Ishikawa (cell line): ENCODE measurements at regions not wholly inside any gene's neighbourhood (a gene's known extent, or its start where the extent isn't known, plus 50 kb on each side); places are given as distances from the start of the nearest gene placed in this dataset.

Source experiments
- CEBPB ChIP-seq: IDR thresholded peaks from 2 replicates; pipeline ENCODE4 v1.6.1; 2012
- CREB1 ChIP-seq: IDR thresholded peaks from 2 replicates; pipeline ENCODE4 v1.6.1; 2012; ENCODE audit warnings: low read depth
- EGR1 ChIP-seq: IDR thresholded peaks from 2 replicates; pipeline ENCODE4 v1.6.1; 2012
- EP300 ChIP-seq: IDR thresholded peaks from 2 replicates; pipeline ENCODE4 v1.6.1; 2012; ENCODE audit warnings: borderline replicate concordance
- FOXM1 ChIP-seq: IDR thresholded peaks from 2 replicates; pipeline ENCODE4 v1.6.1; 2012; ENCODE audit warnings: low read depth, borderline replicate concordance
- NFIC ChIP-seq: IDR thresholded peaks from 2 replicates; pipeline ENCODE4 v1.6.1; 2012
- RAD21 ChIP-seq: IDR thresholded peaks from 2 replicates; pipeline ENCODE4 v1.6.1; 2012; ENCODE audit warnings: low read depth
- TAF1 ChIP-seq: IDR thresholded peaks from 2 replicates; pipeline ENCODE4 v1.6.1; 2012; ENCODE audit warnings: low read depth, mild to moderate bottlenecking
- TCF12 ChIP-seq: IDR thresholded peaks from 2 replicates; pipeline ENCODE4 v1.6.1; 2012; ENCODE audit warnings: low read depth
- TEAD4 ChIP-seq: IDR thresholded peaks from 2 replicates; pipeline ENCODE4 v1.6.1; 2012
- YY1 ChIP-seq: IDR thresholded peaks from 2 replicates; pipeline ENCODE4 v1.6.1; 2012; ENCODE audit warnings: low read depth
- ZBTB7A ChIP-seq: IDR thresholded peaks from 2 replicates; pipeline ENCODE4 v1.6.1; 2012; ENCODE audit warnings: low read depth
- TF ChIP-seq, protein P1 (sequence below): IDR thresholded peaks from 2 replicates; pipeline ENCODE4 v1.6.1; 2012
- TF ChIP-seq, protein P2 (sequence below): IDR thresholded peaks from 2 replicates; pipeline ENCODE4 v1.6.1; 2012; ENCODE audit warnings: low read depth, mild to moderate bottlenecking
- TF ChIP-seq, protein P3 (sequence below): IDR thresholded peaks from 2 replicates; pipeline ENCODE4 v1.6.1; 2012

DNA sequence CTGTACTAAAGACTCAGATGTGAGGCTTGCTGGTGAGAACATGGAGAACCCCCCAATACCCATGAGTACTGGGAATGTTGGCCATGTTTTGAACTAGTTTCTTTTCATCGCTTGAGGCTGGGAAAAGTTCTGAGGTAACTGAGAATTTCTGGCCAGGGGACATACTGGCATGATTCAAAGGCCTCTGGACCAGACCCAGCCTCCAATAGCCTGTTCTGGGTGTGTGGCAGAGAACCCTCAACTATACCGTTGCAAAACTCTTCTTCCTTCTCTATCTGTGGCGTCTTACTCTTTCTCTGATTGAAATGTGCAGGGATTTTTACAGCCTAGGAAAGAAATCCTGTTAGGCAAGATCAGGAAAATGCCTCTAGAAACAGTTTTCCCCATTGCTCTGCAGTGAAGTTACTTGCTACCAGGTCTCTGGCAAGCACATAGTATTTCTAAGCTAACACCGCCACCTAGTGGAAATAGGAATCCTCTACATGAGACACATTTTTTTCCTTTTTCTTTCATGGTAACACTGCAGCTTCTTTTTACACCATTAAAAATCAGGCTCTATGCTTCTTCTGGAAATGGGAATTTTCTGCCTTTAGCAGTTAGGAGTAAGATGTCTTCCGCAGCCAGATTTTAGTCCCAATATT is 170.7 kb upstream of the ZCCHC13 start:
- TF ChIP-seq RAD21 (peak; percentile 74), NFIC (no peak)

DNA sequence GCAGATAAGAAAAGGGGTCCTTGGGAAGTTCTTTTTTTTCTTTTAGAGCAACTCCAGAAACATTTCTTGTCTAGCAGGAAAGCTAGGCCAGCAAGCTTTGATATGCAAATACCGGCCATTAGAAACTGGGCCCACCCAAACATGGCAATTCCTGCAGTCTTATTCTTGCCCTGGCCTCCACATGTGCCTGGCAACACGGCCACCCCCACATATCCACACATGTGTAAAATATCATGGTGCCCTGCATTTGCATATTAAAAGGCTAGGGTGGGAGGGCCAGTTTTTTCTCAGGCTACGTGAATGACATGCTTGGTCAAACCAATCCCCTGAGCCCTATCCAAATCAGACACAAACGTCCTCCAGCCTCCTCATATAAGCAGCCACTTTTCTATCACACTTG is 171.7 kb upstream of the ZCCHC13 start:
- TF ChIP-seq FOXM1: no peak
- TF ChIP-seq TCF12: no peak
- TF ChIP-seq RAD21: no peak
- TF ChIP-seq, protein P1, sequence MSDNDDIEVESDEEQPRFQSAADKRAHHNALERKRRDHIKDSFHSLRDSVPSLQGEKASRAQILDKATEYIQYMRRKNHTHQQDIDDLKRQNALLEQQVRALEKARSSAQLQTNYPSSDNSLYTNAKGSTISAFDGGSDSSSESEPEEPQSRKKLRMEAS: no peak
- no peak for TF ChIP-seq EGR1
- TF ChIP-seq, protein P2, sequence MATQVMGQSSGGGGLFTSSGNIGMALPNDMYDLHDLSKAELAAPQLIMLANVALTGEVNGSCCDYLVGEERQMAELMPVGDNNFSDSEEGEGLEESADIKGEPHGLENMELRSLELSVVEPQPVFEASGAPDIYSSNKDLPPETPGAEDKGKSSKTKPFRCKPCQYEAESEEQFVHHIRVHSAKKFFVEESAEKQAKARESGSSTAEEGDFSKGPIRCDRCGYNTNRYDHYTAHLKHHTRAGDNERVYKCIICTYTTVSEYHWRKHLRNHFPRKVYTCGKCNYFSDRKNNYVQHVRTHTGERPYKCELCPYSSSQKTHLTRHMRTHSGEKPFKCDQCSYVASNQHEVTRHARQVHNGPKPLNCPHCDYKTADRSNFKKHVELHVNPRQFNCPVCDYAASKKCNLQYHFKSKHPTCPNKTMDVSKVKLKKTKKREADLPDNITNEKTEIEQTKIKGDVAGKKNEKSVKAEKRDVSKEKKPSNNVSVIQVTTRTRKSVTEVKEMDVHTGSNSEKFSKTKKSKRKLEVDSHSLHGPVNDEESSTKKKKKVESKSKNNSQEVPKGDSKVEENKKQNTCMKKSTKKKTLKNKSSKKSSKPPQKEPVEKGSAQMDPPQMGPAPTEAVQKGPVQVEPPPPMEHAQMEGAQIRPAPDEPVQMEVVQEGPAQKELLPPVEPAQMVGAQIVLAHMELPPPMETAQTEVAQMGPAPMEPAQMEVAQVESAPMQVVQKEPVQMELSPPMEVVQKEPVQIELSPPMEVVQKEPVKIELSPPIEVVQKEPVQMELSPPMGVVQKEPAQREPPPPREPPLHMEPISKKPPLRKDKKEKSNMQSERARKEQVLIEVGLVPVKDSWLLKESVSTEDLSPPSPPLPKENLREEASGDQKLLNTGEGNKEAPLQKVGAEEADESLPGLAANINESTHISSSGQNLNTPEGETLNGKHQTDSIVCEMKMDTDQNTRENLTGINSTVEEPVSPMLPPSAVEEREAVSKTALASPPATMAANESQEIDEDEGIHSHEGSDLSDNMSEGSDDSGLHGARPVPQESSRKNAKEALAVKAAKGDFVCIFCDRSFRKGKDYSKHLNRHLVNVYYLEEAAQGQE: no peak
- TF ChIP-seq TEAD4: no peak
- TF ChIP-seq EP300: no peak
- TF ChIP-seq, protein P3, sequence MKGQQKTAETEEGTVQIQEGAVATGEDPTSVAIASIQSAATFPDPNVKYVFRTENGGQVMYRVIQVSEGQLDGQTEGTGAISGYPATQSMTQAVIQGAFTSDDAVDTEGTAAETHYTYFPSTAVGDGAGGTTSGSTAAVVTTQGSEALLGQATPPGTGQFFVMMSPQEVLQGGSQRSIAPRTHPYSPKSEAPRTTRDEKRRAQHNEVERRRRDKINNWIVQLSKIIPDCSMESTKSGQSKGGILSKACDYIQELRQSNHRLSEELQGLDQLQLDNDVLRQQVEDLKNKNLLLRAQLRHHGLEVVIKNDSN: no peak
- no peak for TF ChIP-seq CEBPB
- no peak for TF ChIP-seq TAF1
- TF ChIP-seq YY1: no peak
- TF ChIP-seq CREB1: no peak
- no peak for TF ChIP-seq ZBTB7A
- TF ChIP-seq NFIC: no peak

DNA sequence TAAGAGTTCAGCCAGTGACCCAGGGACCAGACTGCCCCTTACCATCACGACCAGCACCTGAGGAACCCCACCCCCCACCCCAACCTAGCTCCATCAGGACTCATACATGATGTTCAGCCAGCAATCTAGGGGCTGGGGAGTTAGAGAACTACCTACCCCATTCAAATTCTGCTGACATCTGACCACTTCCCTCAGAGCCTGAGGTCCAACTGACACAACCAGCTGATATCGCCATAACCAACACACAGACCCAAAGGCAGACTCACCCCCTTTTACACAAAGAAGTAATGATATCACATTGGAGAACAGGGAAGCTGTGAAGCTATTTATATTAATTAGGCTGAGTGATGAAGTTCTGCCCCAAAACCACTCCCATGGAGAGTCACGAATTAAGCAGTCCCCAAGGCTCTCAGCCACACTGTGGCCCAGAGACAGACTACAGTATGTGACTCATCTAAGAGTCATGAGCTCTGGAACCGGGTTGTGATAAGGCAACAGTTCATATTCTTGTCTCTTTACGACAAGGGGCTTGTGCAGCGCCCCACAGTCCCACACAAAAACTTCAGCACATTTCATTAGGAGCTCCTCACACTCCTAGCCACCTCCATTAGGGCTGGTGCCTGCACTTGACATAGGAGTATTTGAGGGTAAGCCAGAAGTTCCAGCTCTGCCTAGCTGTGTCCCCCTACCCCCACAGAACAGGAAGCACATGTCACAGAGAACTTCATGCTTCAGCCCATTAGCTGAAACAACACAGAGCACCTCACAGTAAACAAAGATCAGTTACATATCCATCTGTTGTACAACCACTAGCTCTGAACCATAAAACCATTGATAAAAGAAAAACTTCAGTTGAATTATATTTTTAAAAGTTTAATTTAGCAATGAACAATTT is 184.7 kb upstream of the ZCCHC13 start:
- TF ChIP-seq FOXM1 (no peak), YY1 (no peak), EP300 (no peak), ZBTB7A (no peak), EGR1 (no peak), TCF12 (no peak), TAF1 (no peak)
- TF ChIP-seq, protein P2: no peak

DNA sequence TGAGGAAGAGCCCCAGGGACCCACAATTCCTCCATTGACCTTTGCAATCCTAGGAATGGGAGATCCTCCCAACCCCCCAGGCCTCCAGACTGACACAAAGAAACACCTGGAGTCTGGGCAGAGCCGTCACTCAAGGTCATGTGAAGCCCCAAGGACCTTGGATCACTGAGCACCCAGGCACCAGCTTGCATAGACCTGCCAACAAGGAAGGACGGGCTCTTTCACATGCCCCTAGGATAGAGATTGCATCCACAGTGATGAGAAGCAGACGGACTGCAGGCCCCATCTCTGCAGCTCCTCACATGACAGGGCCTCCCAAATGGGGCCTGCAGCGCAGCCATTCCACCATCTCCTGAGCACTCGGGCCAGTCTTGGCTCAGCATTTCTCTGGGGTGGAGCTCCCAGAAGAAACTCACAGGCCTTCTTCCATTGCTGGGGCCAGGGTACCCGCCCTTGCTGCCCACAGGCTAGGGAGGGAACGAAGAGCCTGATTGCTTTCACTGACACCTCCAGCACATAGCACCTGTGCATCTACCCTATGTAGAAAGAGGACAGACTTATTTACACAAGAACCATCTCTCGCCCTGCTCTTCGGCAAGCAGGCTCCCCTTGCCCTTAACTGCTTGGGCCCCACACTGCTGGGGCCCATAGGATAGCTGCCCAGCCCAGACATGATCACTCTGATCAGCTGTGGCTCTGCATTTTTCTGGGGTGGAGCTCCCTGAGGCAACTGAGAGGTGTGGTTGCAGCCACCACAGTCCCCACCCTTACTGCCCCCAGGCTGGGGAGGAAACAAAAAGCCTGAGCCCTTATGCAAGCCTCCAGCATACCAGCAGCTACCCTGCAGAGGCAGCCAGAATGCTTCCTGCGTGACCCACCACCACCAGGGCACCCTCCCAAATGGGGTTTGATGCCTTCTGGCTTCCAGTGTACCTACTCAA is 185.7 kb upstream of the ZCCHC13 start:
- TF ChIP-seq, protein P1: no peak
- TF ChIP-seq CREB1: no peak
- no peak for TF ChIP-seq TAF1
- no peak for TF ChIP-seq CEBPB
- no peak for TF ChIP-seq YY1
- TF ChIP-seq EGR1: no peak
- TF ChIP-seq EP300: no peak
- no peak for TF ChIP-seq FOXM1
- no peak for TF ChIP-seq ZBTB7A

DNA sequence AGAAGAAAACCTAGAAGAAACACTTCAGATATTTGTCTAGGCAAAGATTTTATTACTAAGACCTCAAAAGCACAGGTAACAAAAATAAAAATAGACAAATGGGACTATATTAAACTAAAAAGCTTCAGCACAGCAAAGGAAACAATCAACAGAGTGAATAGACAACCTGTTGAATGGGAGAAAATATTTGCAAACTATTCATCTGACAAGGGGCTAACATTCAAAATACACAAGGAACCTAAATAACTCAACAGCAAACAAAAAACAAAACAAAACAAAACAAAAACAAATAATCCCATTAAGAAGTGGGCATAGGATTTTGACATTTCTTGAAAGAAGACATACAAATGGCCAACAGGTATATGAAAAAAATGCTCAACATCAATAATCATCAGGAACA is 192.7 kb upstream of the ZCCHC13 start:
- TF ChIP-seq EP300: no peak
- no peak for TF ChIP-seq CEBPB
- no peak for TF ChIP-seq TEAD4
- TF ChIP-seq RAD21: no peak
- TF ChIP-seq, protein P1: no peak
- no peak for TF ChIP-seq TCF12

DNA sequence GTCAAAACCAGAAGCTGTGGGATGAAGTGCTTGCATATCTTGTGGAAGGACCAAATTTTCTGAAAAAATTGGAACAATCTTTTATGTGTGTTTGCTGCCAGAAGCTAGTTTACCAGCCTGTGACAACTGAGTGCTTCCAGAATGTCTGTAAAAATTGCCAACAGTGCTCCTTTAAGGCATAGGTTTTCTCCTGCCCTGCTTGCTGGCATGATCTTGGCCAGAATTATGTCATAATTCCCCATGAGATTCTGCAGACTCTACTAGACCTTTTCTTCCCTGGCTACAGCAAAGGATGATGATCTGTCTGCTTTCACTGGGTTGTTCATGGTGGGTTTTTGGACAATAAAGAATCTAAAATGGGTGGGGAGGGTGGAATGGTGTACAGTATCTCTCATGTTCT is 196.3 kb upstream of the ZCCHC13 start:
- TF ChIP-seq EP300: no peak
- TF ChIP-seq TCF12: no peak
- TF ChIP-seq CREB1: no peak
- TF ChIP-seq FOXM1: no peak
- TF ChIP-seq RAD21: no peak
- TF ChIP-seq, protein P1: no peak
- TF ChIP-seq TEAD4: no peak
- TF ChIP-seq ZBTB7A: no peak
- TF ChIP-seq NFIC: no peak
- TF ChIP-seq, protein P3: no peak
- no peak for TF ChIP-seq TAF1
- no peak for TF ChIP-seq YY1
